ENCODE measurements at regions not wholly inside any gene's neighbourhood (a gene's known extent, or its start where the extent isn't known, plus 50 kb on each side); places are given as distances from the start of the nearest gene placed in this dataset.

- Histone ChIP-seq H3K27ac (ENCODE audit: low read length) (no peak overlapping the region), H3K4me1 (ENCODE audit: insufficient read depth, low read length) (no peaks in the 10 kb centered on the region), H3K9me3 (ENCODE audit: insufficient read depth, low read depth, low read length) (no peaks in the 10 kb centered on the region; the same call in 1 of the 2 replicates), H3K27me3 (ENCODE audit: insufficient read depth, low read length) (no peaks in the 10 kb centered on the region), H3K4me3 (ENCODE audit: low read length) (no peak overlapping the region), H3K9ac (ENCODE audit: low read depth, low read length) (no peak overlapping the region), H3K36me3 (ENCODE audit: insufficient read depth, low read depth, low read length) (no peaks in the 10 kb centered on the region)
Observed at GRCh38 chr1:118791094-118791691, 196.9 kb downstream of the TBX15 start.

- Histone ChIP-seq H3K27me3 (ENCODE audit: insufficient read depth, low read length) (no peaks in the 10 kb centered on the region), H3K9me3 (ENCODE audit: insufficient read depth, low read depth, low read length) (no peaks in the 10 kb centered on the region; the same call in 1 of the 2 replicates), H3K27ac (ENCODE audit: low read length) (no peak overlapping the region)
Observed at GRCh38 chr1:118788463-118788862, 199.7 kb downstream of the TBX15 start.

GRCh38 chr1:118786454-118787155 is 201.5 kb downstream of the TBX15 start:
- H3K27ac ChIP-seq (ENCODE audit: low read length): no peak overlapping the region
- H3K36me3 ChIP-seq (ENCODE audit: insufficient read depth, low read depth, low read length): no peaks in the 10 kb centered on the region
- no peak overlapping the region for H3K9ac ChIP-seq (ENCODE audit: low read depth, low read length)
- peaks cover 3% of the 10 kb centered on the region; the same call in 1 of the 2 replicates for H3K4me1 ChIP-seq (ENCODE audit: insufficient read depth, low read length)
- no peak overlapping the region for H3K4me3 ChIP-seq (ENCODE audit: low read length)
- H3K9me3 ChIP-seq (ENCODE audit: insufficient read depth, low read depth, low read length): no peaks in the 10 kb centered on the region; the same call in 1 of the 2 replicates
- H3K27me3 ChIP-seq (ENCODE audit: insufficient read depth, low read length): no peaks in the 10 kb centered on the region

More at GRCh38 chr1:118788463-118788862, 199.7 kb downstream of the TBX15 start:
- Histone ChIP-seq H3K4me1 (ENCODE audit: insufficient read depth, low read length) (peaks cover 2% of the 10 kb centered on the region; the same call in 1 of the 2 replicates), H3K9ac (ENCODE audit: low read depth, low read length) (no peak overlapping the region), H3K36me3 (ENCODE audit: insufficient read depth, low read depth, low read length) (no peaks in the 10 kb centered on the region), H3K4me3 (ENCODE audit: low read length) (no peak overlapping the region)

- Histone ChIP-seq H3K9me3 (ENCODE audit: insufficient read depth, low read depth, low read length) (no peaks in the 10 kb centered on the region), H3K4me1 (ENCODE audit: insufficient read depth, low read length) (peaks cover 3% of the 10 kb centered on the region; the same call in 1 of the 2 replicates), H3K27me3 (ENCODE audit: insufficient read depth, low read length) (no peaks in the 10 kb centered on the region), H3K9ac (ENCODE audit: low read depth, low read length) (no peak overlapping the region), H3K36me3 (ENCODE audit: insufficient read depth, low read depth, low read length) (no peaks in the 10 kb centered on the region), H3K4me3 (ENCODE audit: low read length) (no peak overlapping the region), H3K27ac (ENCODE audit: low read length) (no peak overlapping the region)
Observed at GRCh38 chr1:118785246-118785645, 202.9 kb downstream of the TBX15 start.

- H3K9me3 ChIP-seq (ENCODE audit: insufficient read depth, low read depth, low read length): no peaks in the 10 kb centered on the region
Observed at GRCh38 chr1:118783095-118783758, 204.9 kb downstream of the TBX15 start.

GRCh38 chr1:118773656-118774055 is 214.5 kb downstream of the TBX15 start:
- H3K36me3 ChIP-seq (ENCODE audit: insufficient read depth, low read depth, low read length): no peaks in the 10 kb centered on the region
- H3K27ac ChIP-seq (ENCODE audit: low read length): no peak overlapping the region
- H3K9ac ChIP-seq (ENCODE audit: low read depth, low read length): no peak overlapping the region
- H3K27me3 ChIP-seq (ENCODE audit: insufficient read depth, low read length): no peaks in the 10 kb centered on the region
- H3K9me3 ChIP-seq (ENCODE audit: insufficient read depth, low read depth, low read length): no peaks in the 10 kb centered on the region
- H3K4me3 ChIP-seq (ENCODE audit: low read length): no peak overlapping the region
- no peaks in the 10 kb centered on the region for H3K4me1 ChIP-seq (ENCODE audit: insufficient read depth, low read length)

More at GRCh38 chr1:118783095-118783758, 204.9 kb downstream of the TBX15 start:
- Histone ChIP-seq H3K27me3 (ENCODE audit: insufficient read depth, low read length) (no peaks in the 10 kb centered on the region), H3K4me1 (ENCODE audit: insufficient read depth, low read length) (peaks cover 3% of the 10 kb centered on the region; the same call in 1 of the 2 replicates), H3K27ac (ENCODE audit: low read length) (no peak overlapping the region), H3K9ac (ENCODE audit: low read depth, low read length) (no peak overlapping the region), H3K4me3 (ENCODE audit: low read length) (no peak overlapping the region), H3K36me3 (ENCODE audit: insufficient read depth, low read depth, low read length) (no peaks in the 10 kb centered on the region)

- Histone ChIP-seq H3K27me3 (ENCODE audit: insufficient read depth, low read length) (no peaks in the 10 kb centered on the region), H3K36me3 (ENCODE audit: insufficient read depth, low read depth, low read length) (no peaks in the 10 kb centered on the region), H3K4me1 (ENCODE audit: insufficient read depth, low read length) (no peaks in the 10 kb centered on the region), H3K9me3 (ENCODE audit: insufficient read depth, low read depth, low read length) (peaks cover 6% of the 10 kb centered on the region; the same call in 1 of the 2 replicates), H3K9ac (ENCODE audit: low read depth, low read length) (no peak overlapping the region), H3K4me3 (ENCODE audit: low read length) (no peak overlapping the region), H3K27ac (ENCODE audit: low read length) (no peak overlapping the region)
Observed at GRCh38 chr1:118767971-118768370, 220.2 kb downstream of the TBX15 start.

GRCh38 chr1:118753976-118754375 is 234.2 kb downstream of the TBX15 start:
- no peak overlapping the region for H3K4me3 ChIP-seq (ENCODE audit: low read length)
- peaks cover 5% of the 10 kb centered on the region; the same call in 1 of the 2 replicates for H3K4me1 ChIP-seq (ENCODE audit: insufficient read depth, low read length)
- no peak overlapping the region for H3K9ac ChIP-seq (ENCODE audit: low read depth, low read length)
- no peaks in the 10 kb centered on the region for H3K36me3 ChIP-seq (ENCODE audit: insufficient read depth, low read depth, low read length)
- peaks cover 40% of the 10 kb centered on the region for H3K27me3 ChIP-seq (ENCODE audit: insufficient read depth, low read length)
- no peaks in the 10 kb centered on the region for H3K9me3 ChIP-seq (ENCODE audit: insufficient read depth, low read depth, low read length)
- H3K27ac ChIP-seq (ENCODE audit: low read length): no peak overlapping the region

- no peaks in the 10 kb centered on the region for H3K9me3 ChIP-seq (ENCODE audit: insufficient read depth, low read depth, low read length)
- H3K27me3 ChIP-seq (ENCODE audit: insufficient read depth, low read length): peaks cover 30% of the 10 kb centered on the region
- no peak overlapping the region for H3K4me3 ChIP-seq (ENCODE audit: low read length)
- no peak overlapping the region for H3K27ac ChIP-seq (ENCODE audit: low read length)
- no peaks in the 10 kb centered on the region for H3K36me3 ChIP-seq (ENCODE audit: insufficient read depth, low read depth, low read length)
- H3K9ac ChIP-seq (ENCODE audit: low read depth, low read length): no peak overlapping the region
- H3K4me1 ChIP-seq (ENCODE audit: insufficient read depth, low read length): peaks cover 5% of the 10 kb centered on the region; the same call in 1 of the 2 replicates
Observed at GRCh38 chr1:118751166-118751565, 237.0 kb downstream of the TBX15 start.

- Histone ChIP-seq H3K4me1 (ENCODE audit: insufficient read depth, low read length) (peaks cover 4% of the 10 kb centered on the region; the same call in 1 of the 2 replicates), H3K9me3 (ENCODE audit: insufficient read depth, low read depth, low read length) (no peaks in the 10 kb centered on the region), H3K27me3 (ENCODE audit: insufficient read depth, low read length) (no peaks in the 10 kb centered on the region), H3K4me3 (ENCODE audit: low read length) (no peak overlapping the region), H3K27ac (ENCODE audit: low read length) (no peak overlapping the region), H3K36me3 (ENCODE audit: insufficient read depth, low read depth, low read length) (no peaks in the 10 kb centered on the region), H3K9ac (ENCODE audit: low read depth, low read length) (no peak overlapping the region)
Observed at GRCh38 chr1:118744420-118744819, 243.7 kb downstream of the TBX15 start.

GRCh38 chr1:118739501-118739900 is 248.6 kb downstream of the TBX15 start:
- Histone ChIP-seq H3K9me3 (ENCODE audit: insufficient read depth, low read depth, low read length) (no peaks in the 10 kb centered on the region), H3K4me1 (ENCODE audit: insufficient read depth, low read length) (peaks cover 12% of the 10 kb centered on the region; the same call in 1 of the 2 replicates), H3K4me3 (ENCODE audit: low read length) (0 out of 2 replicates have a peak overlapping the region, but pooled peaks have one; percentile 3), H3K36me3 (ENCODE audit: insufficient read depth, low read depth, low read length) (no peaks in the 10 kb centered on the region), H3K27me3 (ENCODE audit: insufficient read depth, low read length) (no peaks in the 10 kb centered on the region), H3K27ac (ENCODE audit: low read length) (no peak overlapping the region), H3K9ac (ENCODE audit: low read depth, low read length) (no peak overlapping the region)
